OCI-LY1 (cell line): ENCODE measurements at regions not wholly inside any gene's neighbourhood (a gene's known extent, or its start where the extent isn't known, plus 50 kb on each side); places are given as distances from the start of the nearest gene placed in this dataset.

Experiments
- H2AFZ ChIP-seq: fragments of 200-600 bp; sonication (generic), shearing (Covaris generic); 2 replicates; pipeline ENCODE4 v1.6.0; 2014; ENCODE audit warnings: antibody characterized with exemption, mild to moderate bottlenecking, low read length
- H3F3A ChIP-seq: fragments of 200-600 bp; sonication (generic), shearing (Covaris generic); 2 replicates; pipeline ENCODE4 v1.6.0; 2014; ENCODE audit warnings: mild to moderate bottlenecking, antibody characterized with exemption, low read length, moderate library complexity; ENCODE audit not compliant: insufficient read depth
- H3K27ac ChIP-seq: fragments of 200-600 bp; sonication (generic); 2 replicates; pipeline ENCODE4 v1.5.1; 2014; ENCODE audit warnings: low read length, mixed run types, mild to moderate bottlenecking, low read depth; ENCODE audit not compliant: poor library complexity, severe bottlenecking
- H3K27me3 ChIP-seq: fragments of 200-600 bp; sonication (generic); 2 replicates; pipeline ENCODE4 v1.6.0; 2014; ENCODE audit warnings: antibody characterized with exemption, mild to moderate bottlenecking, low read length, moderate library complexity; ENCODE audit not compliant: insufficient read depth
- H3K36me3 ChIP-seq: fragments of 200-600 bp; sonication (generic); 2 replicates; pipeline ENCODE4 v1.6.1; 2014; ENCODE audit warnings: mild to moderate bottlenecking, antibody characterized with exemption, low read length, moderate library complexity, mixed read lengths; ENCODE audit not compliant: insufficient read depth
- H3K4me1 ChIP-seq: fragments of 200-600 bp; sonication (generic); 2 replicates; pipeline ENCODE4 v1.5.1; 2014; ENCODE audit warnings: mild to moderate bottlenecking, low read length, moderate library complexity; ENCODE audit not compliant: insufficient read depth, severe bottlenecking
- H3K4me2 ChIP-seq: fragments of 200-600 bp; sonication (generic), shearing (Covaris generic); 2 replicates; pipeline ENCODE4 v1.6.1; 2014; ENCODE audit warnings: low read length
- H3K4me3 ChIP-seq: fragments of 200-600 bp; sonication (generic); 2 replicates; pipeline ENCODE4 v1.5.1; 2014; ENCODE audit warnings: low read length, low read depth, mild to moderate bottlenecking, mixed read lengths; ENCODE audit not compliant: poor library complexity, severe bottlenecking
- H3K79me2 ChIP-seq: fragments of 200-600 bp; shearing (Covaris generic); 2 replicates; pipeline ENCODE4 v1.6.1; 2016; ENCODE audit warnings: mixed run types, low read length, mixed read lengths; ENCODE audit not compliant: insufficient read depth
- H3K9ac ChIP-seq: fragments of 200-600 bp; sonication (generic), shearing (Covaris generic); 2 replicates; pipeline ENCODE4 v1.6.1; 2014; ENCODE audit warnings: mild to moderate bottlenecking, low read length, mixed read lengths
- H3K9me2 ChIP-seq: fragments of 200-600 bp; sonication (generic), shearing (Covaris generic); 2 replicates; pipeline ENCODE4 v1.6.1; 2014; ENCODE audit warnings: low read depth, mild to moderate bottlenecking, low read length, mixed read lengths
- H3K9me3 ChIP-seq: fragments of 200-600 bp; shearing (Covaris generic); 2 replicates; pipeline ENCODE4 v1.6.1; 2014; ENCODE audit warnings: low read length, mixed read lengths
- H4K20me1 ChIP-seq: fragments of 200-600 bp; sonication (generic), shearing (Covaris generic); 2 replicates; pipeline ENCODE4 v1.6.0; 2016; ENCODE audit warnings: mild to moderate bottlenecking, low read length; ENCODE audit not compliant: insufficient read depth
- EZH2 ChIP-seq: fragments of 200-600 bp; sonication (generic), shearing (Covaris generic); IDR thresholded peaks from 2 replicates; pipeline ENCODE4 v1.8.0; 2017; ENCODE audit warnings: borderline replicate concordance, mixed run types, mild to moderate bottlenecking, antibody characterized with exemption, low read length, moderate library complexity, mixed read lengths
- TF ChIP-seq, protein P1 (sequence below): fragments of 200-600 bp; sonication (generic), shearing (Covaris generic); IDR thresholded peaks from 2 replicates; pipeline ENCODE4 v1.5.1; 2017; ENCODE audit warnings: mild to moderate bottlenecking, antibody characterized with exemption, low read length, moderate library complexity, mixed read lengths

DNA sequence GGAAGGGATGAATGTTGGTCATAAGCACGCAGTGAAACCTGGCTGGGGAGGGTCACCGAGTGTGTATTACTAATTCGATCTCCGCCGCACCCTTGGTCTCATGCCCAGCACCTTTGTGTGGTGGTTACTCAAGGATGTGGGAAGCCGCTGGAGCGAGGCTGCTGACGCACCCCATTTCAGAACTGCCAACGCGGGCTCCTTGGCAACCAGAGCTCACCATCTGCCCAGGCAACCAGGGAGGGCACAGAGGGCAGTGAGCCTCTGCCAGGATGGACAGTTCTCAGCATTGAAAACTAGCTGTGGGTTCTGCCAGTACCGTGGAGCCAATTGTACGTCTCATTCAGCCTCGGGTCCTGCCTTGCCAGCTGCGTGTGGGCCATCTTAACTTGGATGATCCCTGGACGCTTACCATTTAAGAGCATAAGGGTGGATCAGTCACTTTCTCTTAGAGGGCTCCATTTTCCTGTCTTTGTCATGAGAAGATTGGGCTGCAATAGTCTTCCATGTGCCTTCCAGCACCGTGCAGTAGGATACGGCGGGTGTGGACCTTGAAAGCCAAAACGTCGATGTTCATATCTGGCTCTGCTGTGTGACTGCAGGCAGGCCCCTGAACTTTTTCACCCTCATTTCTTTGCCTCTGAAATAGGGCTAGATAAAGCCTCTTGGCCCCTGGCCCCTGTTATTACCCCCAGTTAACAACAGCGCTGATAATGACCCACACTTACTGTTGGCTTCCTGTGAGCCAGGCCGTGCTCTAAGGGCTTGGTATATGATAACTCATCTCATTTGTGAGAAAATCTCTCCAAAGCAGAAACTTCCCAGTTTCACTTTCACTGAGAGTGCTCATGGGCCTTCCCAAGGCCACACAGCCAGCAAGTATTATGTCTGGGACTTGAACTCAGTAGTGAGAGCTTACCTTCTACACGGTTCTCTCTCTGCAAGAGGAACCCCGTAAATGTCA lies 238.8 kb downstream of the OPA1 start:
- Histone ChIP-seq H3K4me1 (no peaks in the 10 kb centered on the region), H2AFZ (no peak overlapping the region), H3K4me2 (no peak overlapping the region), H3K79me2 (no peaks in the 10 kb centered on the region), H3K4me3 (no peak overlapping the region), H3K9ac (no peak overlapping the region), H3K36me3 (no peaks in the 10 kb centered on the region), H3K27me3 (no peaks in the 10 kb centered on the region; the same call in 1 of the 2 replicates), H3K27ac (no peak overlapping the region), H3F3A (no peaks in the 10 kb centered on the region), H3K9me2 (no peaks in the 10 kb centered on the region), H3K9me3 (no peaks in the 10 kb centered on the region), H4K20me1 (no peaks in the 10 kb centered on the region)
- TF ChIP-seq, protein P1, sequence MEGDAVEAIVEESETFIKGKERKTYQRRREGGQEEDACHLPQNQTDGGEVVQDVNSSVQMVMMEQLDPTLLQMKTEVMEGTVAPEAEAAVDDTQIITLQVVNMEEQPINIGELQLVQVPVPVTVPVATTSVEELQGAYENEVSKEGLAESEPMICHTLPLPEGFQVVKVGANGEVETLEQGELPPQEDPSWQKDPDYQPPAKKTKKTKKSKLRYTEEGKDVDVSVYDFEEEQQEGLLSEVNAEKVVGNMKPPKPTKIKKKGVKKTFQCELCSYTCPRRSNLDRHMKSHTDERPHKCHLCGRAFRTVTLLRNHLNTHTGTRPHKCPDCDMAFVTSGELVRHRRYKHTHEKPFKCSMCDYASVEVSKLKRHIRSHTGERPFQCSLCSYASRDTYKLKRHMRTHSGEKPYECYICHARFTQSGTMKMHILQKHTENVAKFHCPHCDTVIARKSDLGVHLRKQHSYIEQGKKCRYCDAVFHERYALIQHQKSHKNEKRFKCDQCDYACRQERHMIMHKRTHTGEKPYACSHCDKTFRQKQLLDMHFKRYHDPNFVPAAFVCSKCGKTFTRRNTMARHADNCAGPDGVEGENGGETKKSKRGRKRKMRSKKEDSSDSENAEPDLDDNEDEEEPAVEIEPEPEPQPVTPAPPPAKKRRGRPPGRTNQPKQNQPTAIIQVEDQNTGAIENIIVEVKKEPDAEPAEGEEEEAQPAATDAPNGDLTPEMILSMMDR: no peak
- no peak for TF ChIP-seq EZH2

DNA sequence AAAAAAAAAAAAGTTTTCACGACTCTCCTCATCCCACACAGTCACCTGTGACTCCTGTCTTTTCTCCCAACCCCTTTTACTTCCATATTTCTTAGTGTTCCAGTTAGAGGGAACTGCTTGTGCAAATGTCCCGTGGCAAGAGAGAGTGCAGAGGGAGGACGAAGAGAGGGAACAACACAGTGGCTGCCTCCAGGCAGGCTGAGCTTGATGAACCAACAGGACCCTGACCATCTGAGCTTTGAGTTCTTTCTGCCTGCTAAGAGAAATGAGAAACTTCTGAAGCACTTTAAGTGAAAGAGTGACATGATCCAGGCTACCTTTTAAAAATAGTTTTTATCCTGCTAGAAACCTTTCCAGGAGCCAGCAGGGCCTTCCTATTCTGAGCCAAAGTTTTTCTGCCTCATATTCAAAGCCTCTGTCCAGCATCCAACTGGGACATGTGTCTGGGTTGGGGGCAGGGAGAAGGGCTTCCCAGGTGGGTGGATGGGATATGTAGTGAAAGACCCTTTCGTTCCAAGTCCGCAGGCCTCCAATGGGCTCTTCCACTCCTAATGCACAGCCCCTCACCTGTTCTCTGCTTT lies 239.9 kb downstream of the OPA1 start:
- Histone ChIP-seq H3K4me1 (no peaks in the 10 kb centered on the region), H3K9me3 (no peaks in the 10 kb centered on the region), H2AFZ (no peak overlapping the region), H3K4me3 (no peak overlapping the region), H3K9me2 (no peaks in the 10 kb centered on the region), H3K9ac (no peak overlapping the region), H4K20me1 (no peaks in the 10 kb centered on the region), H3K27me3 (no peaks in the 10 kb centered on the region; the same call in 1 of the 2 replicates), H3F3A (no peaks in the 10 kb centered on the region), H3K4me2 (no peak overlapping the region), H3K27ac (no peak overlapping the region), H3K79me2 (no peaks in the 10 kb centered on the region), H3K36me3 (no peaks in the 10 kb centered on the region)
- TF ChIP-seq, protein P1: no peak
- TF ChIP-seq EZH2: no peak

DNA sequence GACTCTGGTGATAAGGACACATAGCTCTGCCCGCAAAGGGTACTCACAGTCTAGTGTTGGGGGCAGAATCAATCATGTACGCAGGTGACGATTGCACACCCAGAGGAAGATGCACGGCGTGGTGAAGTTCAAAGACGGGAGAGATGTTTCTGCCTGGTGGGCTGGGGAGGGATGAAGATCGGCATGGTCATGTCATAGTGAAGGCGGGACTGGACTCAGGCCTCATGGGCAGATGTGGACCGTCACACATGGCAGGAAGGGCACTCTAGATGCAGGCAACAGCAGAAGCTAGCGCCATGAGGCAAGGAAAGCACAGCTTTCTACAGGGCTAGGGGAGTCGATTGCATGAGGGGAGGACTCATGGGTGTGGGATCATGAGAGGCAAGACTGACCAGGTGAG lies 240.6 kb downstream of the OPA1 start:
- H3K9ac ChIP-seq: no peak overlapping the region
- no peaks in the 10 kb centered on the region for H3K36me3 ChIP-seq
- no peak overlapping the region for H2AFZ ChIP-seq
- TF ChIP-seq, protein P1: no peak
- TF ChIP-seq EZH2: no peak
- no peaks in the 10 kb centered on the region; the same call in 1 of the 2 replicates for H3K27me3 ChIP-seq
- H3K4me3 ChIP-seq: no peak overlapping the region
- H3K79me2 ChIP-seq: no peaks in the 10 kb centered on the region
- H3K9me2 ChIP-seq: no peaks in the 10 kb centered on the region
- H3K4me1 ChIP-seq: no peaks in the 10 kb centered on the region
- H3K9me3 ChIP-seq: no peaks in the 10 kb centered on the region
- no peak overlapping the region for H3K27ac ChIP-seq
- no peaks in the 10 kb centered on the region for H4K20me1 ChIP-seq
- no peaks in the 10 kb centered on the region for H3F3A ChIP-seq
- H3K4me2 ChIP-seq: no peak overlapping the region
